K562 (cell line): ENCODE measurements at regions not wholly inside any gene's neighbourhood (a gene's known extent, or its start where the extent isn't known, plus 50 kb on each side); places are given as distances from the start of the nearest gene placed in this dataset.

ENCODE experiments used
- ATAC-seq: fragments of 200-7000 bp; cut with Tn5 transposase; 3 replicates; pipeline ENCODE4 v1.9.1; 2020; ENCODE audit warnings: moderate library complexity
- BruUV-seq: library from RNA; stranded (reverse); fragments of 400-500 nt; replicated peaks from 2 replicates; lab custom pipeline; 2021; lab: Mats Ljungman, UMichigan
- CTCF ChIA-PET: fragments of 300-600 bp; formaldehyde crosslinking; extraction: SDS; loops from one replicate; lab custom pipeline; 2021; ENCODE audit warnings: low intra/inter-chr PET ratio; lab: Yijun Ruan, JAX
- POLR2A ChIA-PET: fragments of 300-600, 350-650 bp; sonication (Branson Sonifier 250); formaldehyde crosslinking; extraction: SDS; loops from one replicate; lab custom pipeline; 2021; ENCODE audit warnings: antibody characterized with exemption, inconsistent platforms; lab: Yijun Ruan, JAX
- DNase-seq, 4 experiments: peaks; one replicate each; pipeline versions ENCODE4 v3.0.0 to v3.0.0-alpha.2; 2011 to 2018; ENCODE audit warnings: low spot score in 3 of 4, mixed read lengths in 3 of 4; ENCODE audit errors: extremely low read depth in 1 of 4
- FAIRE-seq: peaks from 2 replicates; lab custom pipeline; 2011; peaks lifted over from hg19 to GRCh38; lab: Jason Lieb, UNC
- H2AFZ ChIP-seq: 2 replicates; pipeline ENCODE4 v1.6.0; 2011; ENCODE audit warnings: low read depth, low read length, control low read depth, inconsistent platforms
- H3K27ac ChIP-seq: fragments of 200-600 bp; 3 replicates; pipeline ENCODE4 v1.8.0; 2011; ENCODE audit warnings: low read depth, mild to moderate bottlenecking, control low read depth, inconsistent platforms, low read length, moderate library complexity, mixed read lengths; ENCODE audit errors: extremely low read depth
- H3K27me3 ChIP-seq, 2 experiments: fragments of 300-600 bp in 1 of 2; 2 replicates in 1 of 2; 3 replicates in 1 of 2; pipeline versions ENCODE4 v1.6.0 to v1.8.0; 2011; ENCODE audit warnings: inconsistent platforms in 2 of 2, low read length in 2 of 2, mild to moderate bottlenecking in 1 of 2, mixed read lengths in 1 of 2, moderate library complexity in 1 of 2; ENCODE audit not compliant: control insufficient read depth in 2 of 2, insufficient read depth in 2 of 2
- H3K36me3 ChIP-seq: fragments of 300-600 bp; 3 replicates; pipeline ENCODE4 v1.8.0; 2011; ENCODE audit warnings: mild to moderate bottlenecking, low read length, inconsistent platforms; ENCODE audit not compliant: control insufficient read depth, insufficient read depth
- H3K4me1 ChIP-seq, 2 experiments: fragments of 200-600 bp in 1 of 2; replicated peaks in 1 of 2; 2 replicates in 1 of 2; 3 replicates in 1 of 2; pipeline versions ENCODE4 v1.5.1 to v1.8.0; 2011; ENCODE audit warnings: inconsistent platforms in 2 of 2, low read length in 2 of 2, mild to moderate bottlenecking in 1 of 2, mixed read lengths in 1 of 2, moderate library complexity in 1 of 2; ENCODE audit not compliant: control insufficient read depth in 2 of 2, insufficient read depth in 2 of 2
- H3K4me2 ChIP-seq: 2 replicates; pipeline ENCODE4 v1.6.1; 2011; ENCODE audit warnings: low read length, control low read depth, inconsistent platforms, mixed read lengths; ENCODE audit not compliant: insufficient read depth
- H3K4me3 ChIP-seq: fragments of 200-600 bp; sonication (generic), shearing (Covaris generic); 2 replicates; pipeline ENCODE4 v1.5.1; 2016; ENCODE audit warnings: control low read depth, inconsistent platforms
- H3K79me2 ChIP-seq: fragments of 200-600 bp; 3 replicates; pipeline ENCODE4 v1.8.0; 2011; ENCODE audit warnings: low read length, inconsistent platforms; ENCODE audit not compliant: control insufficient read depth, insufficient read depth
- H3K9ac ChIP-seq, 2 experiments: 2 replicates each; pipeline versions ENCODE4 v1.6.0 to v1.6.1; 2011; ENCODE audit warnings: low read depth in 2 of 2, low read length in 2 of 2, control low read depth in 1 of 2, inconsistent platforms in 1 of 2, mild to moderate bottlenecking in 1 of 2, mixed read lengths in 1 of 2; ENCODE audit not compliant: insufficient read depth in 1 of 2
- H3K9me1 ChIP-seq: one replicate; pipeline ENCODE4 v1.6.0; 2011; ENCODE audit warnings: inconsistent platforms, mild to moderate bottlenecking, low read length, moderate library complexity; ENCODE audit not compliant: control insufficient read depth, insufficient read depth
- H3K9me3 ChIP-seq: replicated peaks from 2 replicates; pipeline ENCODE4 v1.5.1; 2011; ENCODE audit warnings: low read depth, low read length, inconsistent platforms; ENCODE audit not compliant: control insufficient read depth, insufficient read depth
- H4K20me1 ChIP-seq: replicated peaks from 2 replicates; pipeline ENCODE4 v1.6.1; 2011; ENCODE audit warnings: low read length, inconsistent platforms, mixed read lengths; ENCODE audit not compliant: control insufficient read depth, insufficient read depth
- BRD4 ChIP-seq: fragments of 200-600 bp; sonication (generic); IDR thresholded peaks from 2 replicates; pipeline ENCODE4 v1.6.1; 2017; ENCODE audit warnings: inconsistent platforms
- CAMTA2 ChIP-seq: fragments of 250-450 bp; sonication (Bioruptor Pico); conservative IDR thresholded peaks from 2 replicates; pipeline ENCODE4 v1.5.1; 2022
- CGGBP1 ChIP-seq: fragments of 250-450 bp; sonication (Bioruptor Pico); IDR thresholded peaks from 2 replicates; pipeline ENCODE4 v1.9.0; 2021; ENCODE audit warnings: mild to moderate bottlenecking
- EP300 ChIP-seq: IDR thresholded peaks from 2 replicates; pipeline ENCODE4 v1.6.1; 2012; ENCODE audit warnings: low read length, improper control_type of control experiment
- EZH2 ChIP-seq: IDR thresholded peaks from 2 replicates; pipeline ENCODE4 v1.6.1; 2012; ENCODE audit warnings: low read depth, mild to moderate bottlenecking, inconsistent platforms, low read length, borderline replicate concordance
- GTF2E2 ChIP-seq: fragments of 200-800 bp; sonication (Bioruptor generic); IDR thresholded peaks from 2 replicates; pipeline ENCODE4 v1.6.1; 2016; ENCODE audit warnings: missing genetic modification characterization, missing compliant biosample characterization
- MLLT1 ChIP-seq, 2 experiments: fragments of 450-650 bp; IDR thresholded peaks; 2 replicates each; pipeline ENCODE4 v1.6.1; 2016
- NFIC ChIP-seq: fragments of 450-650 bp; IDR thresholded peaks from 2 replicates; pipeline ENCODE4 v1.6.1; 2017; ENCODE audit warnings: mild to moderate bottlenecking, inconsistent platforms
- NFYB ChIP-seq: IDR thresholded peaks from 2 replicates; pipeline ENCODE4 v1.6.1; 2011; ENCODE audit warnings: mild to moderate bottlenecking, moderate library complexity; ENCODE audit not compliant: insufficient read length; ENCODE audit errors: extremely low read depth
- PCBP1 ChIP-seq: fragments of 200-400 bp; formaldehyde crosslinking; IDR thresholded peaks from 2 replicates; pipeline ENCODE4 v1.6.1; 2018; ENCODE audit warnings: mild to moderate bottlenecking, low read depth, low read length; ENCODE audit not compliant: poor library complexity, severe bottlenecking
- PRMT5 ChIP-seq: sonication (generic); formaldehyde crosslinking; IDR thresholded peaks from 2 replicates; pipeline ENCODE4 v1.5.0; 2020; ENCODE audit warnings: missing genetic modification reagents
- RB1 ChIP-seq: fragments of 450-650 bp; IDR thresholded peaks from 2 replicates; pipeline ENCODE4 v1.6.1; 2017; ENCODE audit warnings: low read depth, mild to moderate bottlenecking
- RBM34 ChIP-seq: fragments of 200-400 bp; formaldehyde crosslinking; IDR thresholded peaks from 2 replicates; pipeline ENCODE4 v1.6.1; 2018; ENCODE audit warnings: low read length, borderline replicate concordance; ENCODE audit not compliant: insufficient read depth
- SIX5 ChIP-seq, 2 experiments: IDR thresholded peaks; 2 replicates each; pipeline ENCODE4 v1.6.1; 2011; ENCODE audit warnings: low read length in 2 of 2, borderline replicate concordance in 1 of 2, low read depth in 1 of 2, mild to moderate bottlenecking in 1 of 2, moderate library complexity in 1 of 2; ENCODE audit not compliant: insufficient read depth in 1 of 2
- TAF1 ChIP-seq: IDR thresholded peaks from 2 replicates; pipeline ENCODE4 v1.6.1; 2011; ENCODE audit warnings: mild to moderate bottlenecking, low read length, moderate library complexity; ENCODE audit not compliant: insufficient read depth, control insufficient read depth, severe bottlenecking; ENCODE audit errors: extremely low read depth
- ZBTB2 ChIP-seq: fragments of 450-650 bp; IDR thresholded peaks from 2 replicates; pipeline ENCODE4 v1.6.1; 2016; ENCODE audit warnings: antibody characterized with exemption
- ZNF644 ChIP-seq: fragments of 200-800 bp; sonication (Bioruptor generic); IDR thresholded peaks from 2 replicates; pipeline ENCODE4 v1.6.1; 2016; ENCODE audit warnings: low read depth, missing genetic modification characterization, missing compliant biosample characterization
- ZNF668 ChIP-seq: fragments of 250-450 bp; sonication (Bioruptor Pico); IDR thresholded peaks from 2 replicates; pipeline ENCODE4 v1.8.0; 2022; ENCODE audit warnings: mild to moderate bottlenecking, inconsistent platforms
- WGBS: fragments of 100-300 bp; shearing (Covaris generic); methylation state at CpG from one replicate; pipeline ENCODE4 v1.1.6; 2016; ENCODE audit warnings: low coverage, mixed read lengths; ENCODE audit not compliant: insufficient coverage; ENCODE audit errors: missing lambda C conversion rate; 5-methylcytosine and 5-hydroxymethylcytosine counted together
- in situ Hi-C: fragments of 300-500 bp; cut with MboI; formaldehyde crosslinking; loops from 4 replicates; pipeline ENCODE4 v1.15.0; 2018; ENCODE audit warnings: inconsistent platforms, mixed read lengths
- intact Hi-C: fragments of 100-400 bp; cut with micrococcal nuclease; formaldehyde crosslinking; loops from 2 replicates; pipeline ENCODE4 v1.14.2; 2022

- TF ChIP-seq SIX5 (IDR thresholded peaks at IDR 0.05; ENCODE audit: borderline replicate concordance in 1 of 2, insufficient read depth in 1 of 2, low read depth in 1 of 2, low read length in 2 of 2) (no peak), NFIC (no peak)
These were observed 83.2 kb upstream of the MC2R start (continued) for GRCh38 chr18:13998571-13998970.

GRCh38 chr18:13993730-13994129 is 78.4 kb upstream of the MC2R start:
- Histone ChIP-seq H4K20me1 (no peaks in the 10 kb centered on the region), H3K79me2 (no peaks in the 10 kb centered on the region), H3K36me3 (no peaks in the 10 kb centered on the region), H3K9me1 (no peaks in the 10 kb centered on the region), H3K9me3 (no peaks in the 10 kb centered on the region), H3K27ac (no peak overlapping the region), H3K4me2 (no peak overlapping the region), H3K9ac (no peak overlapping the region), H3K4me3 (no peak overlapping the region), H3K4me1 (no peaks in the 10 kb centered on the region), H2AFZ (no peak overlapping the region), H3K27me3 (no peaks in the 10 kb centered on the region)
- ChIA-PET CTCF (no interaction called here), POLR2A (interaction anchor here (0.7 kb wide), 1 partner anchor 478 kb away, joined by 3 read pairs; no protein-coding TSS in a partner anchor)
- FAIRE-seq (no peak), ATAC-seq (no peak), DNase-seq (no peak)
- in situ Hi-C loops, result no loop called here
- intact Hi-C loops, result no loop called here
- no TSS peak for BruUV-seq
- 0% methylated on average over 5 of the region's 5 CpGs for WGBS
- TF ChIP-seq CAMTA2 (CRISPR knock-in tag) (no peak), EP300 (no peak), GTF2E2 (tag) (no peak), NFYB (no peak), TAF1 (no peak), ZBTB2 (no peak), ZNF668 (CRISPR knock-in tag) (no peak), CGGBP1 (CRISPR knock-in tag) (no peak), MLLT1 (IDR thresholded peaks at IDR 0.05) (no peak), PRMT5 (no peak), PCBP1 (no peak), BRD4 (no peak), RBM34 (no peak), ZNF644 (tag) (no peak), EZH2 (no peak), RB1 (no peak)
